ENCODE measurements at regions not wholly inside any gene's neighbourhood (a gene's known extent, or its start where the extent isn't known, plus 50 kb on each side); places are given as distances from the start of the nearest gene placed in this dataset.

GRCh38 chr7:132030883-132031282, 474.5 kb upstream of the PODXL start:
- TF ChIP-seq CTCF (IDR thresholded peaks at IDR 0.05; ENCODE audit: borderline replicate concordance, extremely low read depth, low read length, poor library complexity, severe bottlenecking): no peak
- TF ChIP-seq EZH2 (IDR thresholded peaks at IDR 0.05; ENCODE audit: borderline replicate concordance, low read depth, low read length, severe bottlenecking): no peak
